ENCODE measurements at regions not wholly inside any gene's neighbourhood (a gene's known extent, or its start where the extent isn't known, plus 50 kb on each side); places are given as distances from the start of the nearest gene placed in this dataset.

- TF ChIP-seq ZFP37 (tag by site-specific recombination; IDR thresholded peaks at IDR 0.05) (no peak), SP7 (tag by site-specific recombination; IDR thresholded peaks at IDR 0.05) (no peak), ZSCAN23 (tag by site-specific recombination; IDR thresholded peaks at IDR 0.05) (no peak), TCF7L2 (IDR thresholded peaks at IDR 0.05; ENCODE audit: borderline replicate concordance, low read depth, low read length) (no peak), ELK4 (IDR thresholded peaks at IDR 0.05; ENCODE audit: borderline replicate concordance, low read depth, low read length) (no peak), OVOL3 (tag by site-specific recombination; IDR thresholded peaks at IDR 0.05) (no peak), ZNF580 (tag by site-specific recombination; IDR thresholded peaks at IDR 0.05) (no peak), ZBTB11 (tag by site-specific recombination; conservative IDR thresholded peaks at IDR 0.05; ENCODE audit: low read depth) (no peak), ZNF121 (tag by site-specific recombination; IDR thresholded peaks at IDR 0.05) (no peak), REST (tag by site-specific recombination; IDR thresholded peaks at IDR 0.05) (no peak), ZNF214 (tag by site-specific recombination; IDR thresholded peaks at IDR 0.05; ENCODE audit: borderline replicate concordance) (no peak), MEIS1 (CRISPR knock-in tag; IDR thresholded peaks at IDR 0.05; ENCODE audit: borderline replicate concordance) (no peak), ZNF19 (tag by site-specific recombination; IDR thresholded peaks at IDR 0.05; ENCODE audit: low read depth) (no peak), ZNF248 (tag by site-specific recombination; IDR thresholded peaks at IDR 0.05) (no peak), ZNF112 (tag by site-specific recombination; IDR thresholded peaks at IDR 0.05) (no peak), ZNF148 (tag by site-specific recombination; IDR thresholded peaks at IDR 0.05; ENCODE audit: borderline replicate concordance) (no peak), ZNF785 (tag by site-specific recombination; IDR thresholded peaks at IDR 0.05) (no peak), KLF17 (tag by site-specific recombination; IDR thresholded peaks at IDR 0.05) (no peak)
- Histone ChIP-seq H3K4me3 (ENCODE audit: low read depth, low read length) (no peak overlapping the region), H3K9me3 (ENCODE audit: control insufficient read depth, insufficient read depth, low read depth, low read length) (no peaks in the 10 kb centered on the region), H3K27ac (ENCODE audit: extremely low read depth, low read depth, low read length) (no peak overlapping the region), H3K4me1 (ENCODE audit: control insufficient read depth, insufficient read depth, low read length) (no peaks in the 10 kb centered on the region), H3K36me3 (ENCODE audit: control insufficient read depth in 2 of 2, insufficient read depth in 1 of 2, low read length in 2 of 2) (no peaks in the 10 kb centered on the region)
- POLR2A ChIA-PET, result no interaction called here
- CTCF ChIA-PET, result no interaction called here
Observed at GRCh38 chr7:153835712-153836265, 216.4 kb upstream of the DPP6 start.
